RPMI8226 (cell line): ENCODE measurements at regions not wholly inside any gene's neighbourhood (a gene's known extent, or its start where the extent isn't known, plus 50 kb on each side); places are given as distances from the start of the nearest gene placed in this dataset.

ENCODE experiments used
- DNase-seq: peaks from one replicate; pipeline ENCODE4 v3.0.0-alpha.2; 2015

GRCh38 chr13:84405286-84405685, 523.0 kb upstream of the SLITRK1 start:
- DNase-seq, result no peak

- DNase-seq, result no peak
These were observed 518.4 kb upstream of the SLITRK1 start for GRCh38 chr13:84400706-84401105.

GRCh38 chr13:84399320-84400085, 517.2 kb upstream of the SLITRK1 start:
- no peak for DNase-seq

- no peak for DNase-seq
These were observed 511.8 kb upstream of the SLITRK1 start for GRCh38 chr13:84393981-84394625.

GRCh38 chr13:84380866-84381265, 498.6 kb upstream of the SLITRK1 start:
- no peak for DNase-seq

- DNase-seq, result no peak
These were observed 494.8 kb upstream of the SLITRK1 start for GRCh38 chr13:84377106-84377505.

- no peak for DNase-seq
These were observed 484.2 kb upstream of the SLITRK1 start for GRCh38 chr13:84366506-84366905.

GRCh38 chr13:84362777-84363176, 480.5 kb upstream of the SLITRK1 start:
- no peak for DNase-seq

- DNase-seq, result no peak
These were observed 478.5 kb upstream of the SLITRK1 start for GRCh38 chr13:84360822-84361221.

GRCh38 chr13:84358601-84359000, 476.3 kb upstream of the SLITRK1 start:
- DNase-seq, result no peak

- DNase-seq, result no peak
These were observed 470.7 kb upstream of the SLITRK1 start for GRCh38 chr13:84352946-84353345.

GRCh38 chr13:84339456-84339855, 457.2 kb upstream of the SLITRK1 start:
- DNase-seq, result no peak

GRCh38 chr13:84332346-84332745, 450.1 kb upstream of the SLITRK1 start:
- DNase-seq, result no peak

- DNase-seq, result no peak
These were observed 433.3 kb upstream of the SLITRK1 start for GRCh38 chr13:84315527-84315926.

GRCh38 chr13:84303035-84303434, 420.8 kb upstream of the SLITRK1 start:
- DNase-seq, result no peak

GRCh38 chr13:84297251-84297650, 415.0 kb upstream of the SLITRK1 start:
- no peak for DNase-seq

GRCh38 chr13:84296401-84296800, 414.1 kb upstream of the SLITRK1 start:
- no peak for DNase-seq

- no peak for DNase-seq
These were observed 412.3 kb upstream of the SLITRK1 start for GRCh38 chr13:84294576-84294975.

GRCh38 chr13:84290386-84290785, 408.1 kb upstream of the SLITRK1 start:
- no peak for DNase-seq

GRCh38 chr13:84279166-84279565, 396.9 kb upstream of the SLITRK1 start:
- no peak for DNase-seq

- DNase-seq, result no peak
These were observed 390.7 kb upstream of the SLITRK1 start for GRCh38 chr13:84272877-84273562.

GRCh38 chr13:84265257-84265764, 383.0 kb upstream of the SLITRK1 start:
- DNase-seq, result no peak

- DNase-seq, result no peak
These were observed 381.2 kb upstream of the SLITRK1 start for GRCh38 chr13:84263354-84264069.
